GM12891 (cell line): ENCODE measurements at regions not wholly inside any gene's neighbourhood (a gene's known extent, or its start where the extent isn't known, plus 50 kb on each side); places are given as distances from the start of the nearest gene placed in this dataset.

Experiments used
- PAX5 ChIP-seq: IDR thresholded peaks from 2 replicates; pipeline ENCODE4 v1.6.1; 2011; ENCODE audit warnings: low read length, moderate library complexity, mild to moderate bottlenecking; ENCODE audit not compliant: insufficient read depth, severe bottlenecking
- POLR2A ChIP-seq: IDR thresholded peaks from 2 replicates; pipeline ENCODE4 v1.6.1; 2011; ENCODE audit warnings: low read depth, low read length, control low read depth
- POLR2AphosphoS5 ChIP-seq: IDR thresholded peaks from 2 replicates; pipeline ENCODE4 v1.6.1; 2011; ENCODE audit warnings: low read depth, low read length, control low read depth
- SPI1 ChIP-seq: IDR thresholded peaks from 2 replicates; pipeline ENCODE4 v1.6.1; 2011; ENCODE audit warnings: low read depth, low read length, control low read depth
- TAF1 ChIP-seq: IDR thresholded peaks from 2 replicates; pipeline ENCODE4 v1.6.1; 2011; ENCODE audit warnings: low read depth, low read length, control low read depth

DNA sequence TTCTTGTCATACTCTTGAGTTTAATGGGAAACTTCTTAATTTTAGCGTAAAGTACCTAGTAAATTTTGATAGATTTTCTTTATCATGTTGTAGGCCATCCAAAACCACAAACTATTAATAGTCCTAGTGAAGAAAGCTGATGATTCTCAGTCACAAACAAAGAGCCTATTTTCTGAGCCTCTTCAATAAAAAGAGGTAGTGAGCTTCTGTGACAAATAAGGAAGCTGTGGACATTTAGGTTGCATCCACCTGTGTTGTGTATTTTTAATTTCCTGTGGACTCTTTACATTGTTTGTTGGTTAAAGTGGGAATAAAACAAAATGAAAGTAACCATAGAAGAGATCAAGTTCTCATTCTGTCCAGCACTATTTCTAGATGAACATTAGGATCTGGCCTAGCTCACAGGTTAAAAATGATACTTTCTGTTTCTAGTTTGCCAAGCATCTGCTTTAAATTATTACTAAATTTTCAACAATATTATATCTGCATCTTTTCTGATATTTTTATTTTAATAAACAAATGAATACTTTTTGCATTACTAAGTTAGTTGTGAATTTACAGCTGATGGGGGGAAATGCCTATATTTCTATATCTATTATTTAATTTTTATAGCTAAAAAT lies 702.2 kb upstream of the ADGRL4 start:
- TF ChIP-seq POLR2AphosphoS5 (no peak), TAF1 (no peak), POLR2A (no peak), SPI1 (0 out of 2 replicates have a peak, but pooled peaks have one; percentile 16), PAX5 (no peak)
